Activated T-helper 17 cell treated with anti-CD3 and anti-CD28 coated beads, Interleukin-2, amount 50 U/mL, for 72 hours (primary cell): ENCODE measurements at regions not wholly inside any gene's neighbourhood (a gene's known extent, or its start where the extent isn't known, plus 50 kb on each side); places are given as distances from the start of the nearest gene placed in this dataset.

Experiments
- ATAC-seq: fragments of 150-1000 bp; cut with Tn5 transposase; replicated peaks from 2 replicates; pipeline ENCODE4 v1.10.0; 2021; ENCODE audit warnings: mild to moderate bottlenecking, moderate library complexity
- H3K27ac Mint-ChIP-seq: one replicate; pipeline ENCODE4 v1.8.0; 2022; ENCODE audit warnings: mixed read lengths
- H3K27me3 Mint-ChIP-seq: one replicate; pipeline ENCODE4 v1.8.0; 2022; ENCODE audit warnings: mixed read lengths
- H3K36me3 Mint-ChIP-seq: one replicate; pipeline ENCODE4 v1.8.0; 2022; ENCODE audit warnings: low read depth, mild to moderate bottlenecking, mixed read lengths
- H3K4me1 Mint-ChIP-seq: one replicate; pipeline ENCODE4 v1.8.0; 2022; ENCODE audit warnings: mixed read lengths
- H3K4me3 Mint-ChIP-seq: one replicate; pipeline ENCODE4 v1.8.0; 2022; ENCODE audit warnings: mild to moderate bottlenecking, mixed read lengths
- H3K9me3 Mint-ChIP-seq: one replicate; pipeline ENCODE4 v1.8.0; 2022; ENCODE audit warnings: mixed read lengths

DNA sequence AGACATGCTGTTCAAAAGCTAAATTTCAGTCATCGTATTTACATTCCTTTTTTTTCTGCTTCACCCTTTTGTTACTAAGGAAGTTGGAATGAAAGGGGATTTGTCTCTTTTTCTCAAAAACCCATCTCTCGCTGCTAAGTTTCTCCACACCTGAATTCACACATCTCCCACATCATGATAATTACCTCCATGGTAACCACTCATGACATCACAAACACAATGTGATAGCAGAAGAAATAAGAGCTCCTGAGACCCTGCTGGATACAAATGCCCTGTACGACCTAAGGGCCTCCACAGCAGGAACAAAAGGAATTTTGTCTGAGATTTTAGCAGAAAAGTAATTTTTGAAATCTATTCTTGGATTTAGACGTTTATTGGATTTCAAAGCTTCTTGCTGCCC lies 82.6 kb upstream of the GNAO1 start:
- H3K4me1 Mint-ChIP-seq, result no peaks in the 10 kb centered on the region
- no peaks in the 10 kb centered on the region for H3K27me3 Mint-ChIP-seq
- H3K4me3 Mint-ChIP-seq, result no peak overlapping the region
- H3K36me3 Mint-ChIP-seq, result no peaks in the 10 kb centered on the region
- no peak overlapping the region for H3K27ac Mint-ChIP-seq
- no peak for ATAC-seq
- no peaks in the 10 kb centered on the region for H3K9me3 Mint-ChIP-seq

- no peaks in the 10 kb centered on the region for H3K4me1 Mint-ChIP-seq
- H3K27me3 Mint-ChIP-seq, result no peaks in the 10 kb centered on the region
- H3K36me3 Mint-ChIP-seq, result no peaks in the 10 kb centered on the region
- H3K27ac Mint-ChIP-seq, result no peak overlapping the region
- ATAC-seq, result no peak
- no peaks in the 10 kb centered on the region for H3K9me3 Mint-ChIP-seq
- H3K4me3 Mint-ChIP-seq, result no peak overlapping the region
These were observed 83.2 kb upstream of the GNAO1 start for GRCh38 chr16:56108056-56108471.

DNA sequence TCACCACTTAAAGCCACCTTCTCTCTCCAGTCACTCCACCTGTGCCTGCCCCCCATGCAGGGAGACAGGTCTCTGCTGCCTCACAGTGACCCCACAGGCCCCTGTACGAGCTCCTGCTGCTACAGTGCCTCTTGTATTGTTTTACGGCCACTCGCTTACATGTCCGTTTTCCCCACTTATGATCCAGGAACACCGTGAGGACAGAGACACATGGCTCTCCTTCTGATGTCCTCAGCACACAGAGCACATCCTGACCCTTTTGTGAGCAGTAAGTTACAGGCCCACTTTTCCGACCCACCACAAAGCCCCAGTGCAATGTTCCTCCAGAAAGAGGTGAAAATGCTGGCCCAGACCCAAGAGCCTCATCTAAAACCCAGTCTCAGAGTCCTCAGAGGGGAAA lies 84.8 kb upstream of the GNAO1 start:
- Mint-ChIP-seq H3K27me3 (no peaks in the 10 kb centered on the region), H3K36me3 (no peaks in the 10 kb centered on the region), H3K27ac (no peak overlapping the region), H3K4me3 (no peak overlapping the region), H3K9me3 (no peaks in the 10 kb centered on the region), H3K4me1 (no peaks in the 10 kb centered on the region)
- ATAC-seq, result no peak

GRCh38 chr16:56102906-56103305 lies 88.4 kb upstream of the GNAO1 start:
- Mint-ChIP-seq H3K9me3 (no peaks in the 10 kb centered on the region), H3K36me3 (no peaks in the 10 kb centered on the region), H3K27me3 (peaks cover 6% of the 10 kb centered on the region), H3K4me1 (no peaks in the 10 kb centered on the region), H3K4me3 (no peak overlapping the region), H3K27ac (no peak overlapping the region)
- ATAC-seq, result no peak

GRCh38 chr16:56102183-56102686 lies 89.1 kb upstream of the GNAO1 start:
- H3K9me3 Mint-ChIP-seq, result no peaks in the 10 kb centered on the region
- peaks cover 6% of the 10 kb centered on the region for H3K27me3 Mint-ChIP-seq
- ATAC-seq, result no peak
- H3K36me3 Mint-ChIP-seq, result no peaks in the 10 kb centered on the region
- no peaks in the 10 kb centered on the region for H3K4me1 Mint-ChIP-seq
- no peak overlapping the region for H3K27ac Mint-ChIP-seq
- no peak overlapping the region for H3K4me3 Mint-ChIP-seq

DNA sequence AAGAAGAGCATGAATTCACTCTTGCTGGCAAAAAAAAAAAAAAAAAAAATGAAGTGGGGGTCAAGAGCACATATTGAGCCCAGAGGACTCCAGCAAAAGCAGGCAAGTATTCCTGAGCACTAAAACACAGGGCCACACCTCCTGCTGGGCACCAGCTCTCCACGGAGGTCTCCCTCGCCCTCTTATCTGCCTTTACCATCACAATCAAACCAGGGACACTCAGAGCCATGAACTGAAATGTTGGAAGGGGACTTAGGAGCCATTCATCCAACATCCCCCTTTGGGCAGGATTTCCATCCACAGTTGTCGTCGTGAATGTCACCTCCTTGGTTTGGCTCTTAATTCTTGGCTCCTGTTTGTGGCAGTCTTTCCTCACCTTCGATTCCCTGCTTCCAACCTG lies 89.8 kb upstream of the GNAO1 start:
- H3K36me3 Mint-ChIP-seq, result no peaks in the 10 kb centered on the region
- peaks cover 6% of the 10 kb centered on the region for H3K27me3 Mint-ChIP-seq
- ATAC-seq, result no peak
- no peak overlapping the region for H3K27ac Mint-ChIP-seq
- H3K4me3 Mint-ChIP-seq, result no peak overlapping the region
- no peaks in the 10 kb centered on the region for H3K4me1 Mint-ChIP-seq
- no peaks in the 10 kb centered on the region for H3K9me3 Mint-ChIP-seq

DNA sequence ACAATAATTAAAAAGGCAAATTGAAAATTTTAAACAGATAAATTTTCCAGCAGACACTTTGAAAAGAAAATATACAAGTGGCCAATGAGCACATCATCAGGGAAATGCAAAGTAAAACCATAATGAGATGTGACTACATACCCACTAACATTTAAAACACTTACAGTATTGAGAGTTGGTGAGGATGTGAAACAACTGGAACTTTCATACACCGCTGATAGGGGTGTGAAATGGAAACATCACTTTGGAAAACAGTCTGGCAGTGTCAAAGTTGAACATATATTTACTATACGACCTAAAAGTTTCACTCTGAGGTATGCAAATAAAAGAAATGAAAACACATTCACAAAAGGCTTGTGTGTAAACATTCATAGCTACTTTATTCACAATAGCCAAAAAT lies 94.0 kb upstream of the GNAO1 start:
- Mint-ChIP-seq H3K4me3 (no peak overlapping the region), H3K36me3 (no peaks in the 10 kb centered on the region), H3K4me1 (no peaks in the 10 kb centered on the region), H3K27ac (no peak overlapping the region), H3K9me3 (no peaks in the 10 kb centered on the region), H3K27me3 (peaks cover 6% of the 10 kb centered on the region)
- ATAC-seq, result no peak

- no peaks in the 10 kb centered on the region for H3K36me3 Mint-ChIP-seq
- no peak overlapping the region for H3K4me3 Mint-ChIP-seq
- H3K9me3 Mint-ChIP-seq, result no peaks in the 10 kb centered on the region
- no peak overlapping the region for H3K27ac Mint-ChIP-seq
- no peaks in the 10 kb centered on the region for H3K4me1 Mint-ChIP-seq
- ATAC-seq, result no peak
- H3K27me3 Mint-ChIP-seq, result peaks cover 6% of the 10 kb centered on the region
These were observed 97.1 kb upstream of the GNAO1 start for GRCh38 chr16:56094231-56094630.

- no peaks in the 10 kb centered on the region for H3K4me1 Mint-ChIP-seq
- H3K9me3 Mint-ChIP-seq, result no peaks in the 10 kb centered on the region
- H3K4me3 Mint-ChIP-seq, result no peak overlapping the region
- no peaks in the 10 kb centered on the region for H3K36me3 Mint-ChIP-seq
- H3K27ac Mint-ChIP-seq, result no peak overlapping the region
- ATAC-seq, result peak; percentile 65
- peaks cover 4% of the 10 kb centered on the region for H3K27me3 Mint-ChIP-seq
These were observed 98.2 kb upstream of the GNAO1 start for GRCh38 chr16:56093055-56093454.

GRCh38 chr16:56090076-56090475 lies 101.2 kb upstream of the GNAO1 start:
- H3K4me1 Mint-ChIP-seq, result no peaks in the 10 kb centered on the region
- H3K27me3 Mint-ChIP-seq, result peaks cover 8% of the 10 kb centered on the region
- no peaks in the 10 kb centered on the region for H3K9me3 Mint-ChIP-seq
- no peak overlapping the region for H3K4me3 Mint-ChIP-seq
- no peaks in the 10 kb centered on the region for H3K36me3 Mint-ChIP-seq
- no peak overlapping the region for H3K27ac Mint-ChIP-seq
- ATAC-seq, result no peak

DNA sequence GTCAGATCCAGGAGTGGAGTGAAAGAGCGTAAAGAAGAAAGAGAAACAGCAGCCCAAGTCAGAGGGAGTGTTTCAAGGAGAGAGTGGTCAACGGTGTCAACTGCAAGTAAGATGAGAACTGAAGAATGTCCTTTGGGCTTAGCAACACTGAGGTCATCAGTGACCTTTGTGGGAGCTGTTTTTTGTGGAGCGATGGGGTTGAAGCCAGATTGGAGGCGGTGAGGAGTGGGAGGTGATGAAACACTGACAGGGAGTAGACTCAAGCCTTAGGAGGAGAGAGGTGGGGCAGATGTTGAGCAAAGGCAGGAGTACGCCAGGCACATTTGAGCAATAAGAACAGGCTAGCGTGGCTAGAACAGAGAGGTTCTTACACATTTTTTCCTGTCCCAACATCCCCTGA lies 103.7 kb upstream of the GNAO1 start:
- Mint-ChIP-seq H3K4me1 (no peaks in the 10 kb centered on the region), H3K27ac (no peak overlapping the region), H3K4me3 (no peak overlapping the region), H3K36me3 (no peaks in the 10 kb centered on the region), H3K27me3 (peaks cover 8% of the 10 kb centered on the region), H3K9me3 (no peaks in the 10 kb centered on the region)
- no peak for ATAC-seq

DNA sequence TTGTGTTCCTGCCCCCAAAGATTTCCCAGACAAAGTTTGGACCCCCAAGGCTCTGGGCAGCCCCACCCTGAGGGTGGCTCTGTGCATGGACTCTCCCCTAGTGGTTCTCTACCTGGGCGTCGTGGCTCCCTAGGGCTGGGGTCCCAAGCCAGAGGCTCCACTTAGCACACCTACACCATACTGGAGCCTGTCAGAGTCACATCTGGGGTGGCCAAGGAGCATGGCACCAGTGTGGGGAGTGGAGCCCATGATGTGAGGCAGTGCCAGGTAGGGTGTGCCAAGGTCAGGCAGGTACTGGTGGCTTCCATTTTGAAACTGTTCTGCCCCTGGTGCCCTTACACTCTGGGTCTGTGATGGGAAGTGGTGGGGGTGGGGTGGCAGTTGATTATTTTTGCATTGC lies 109.9 kb upstream of the GNAO1 start:
- no peak overlapping the region for H3K4me3 Mint-ChIP-seq
- no peaks in the 10 kb centered on the region for H3K36me3 Mint-ChIP-seq
- H3K9me3 Mint-ChIP-seq, result no peaks in the 10 kb centered on the region
- no peak for ATAC-seq
- no peak overlapping the region for H3K27ac Mint-ChIP-seq
- no peaks in the 10 kb centered on the region for H3K4me1 Mint-ChIP-seq
- H3K27me3 Mint-ChIP-seq, result peaks cover 4% of the 10 kb centered on the region

GRCh38 chr16:56075732-56076388 lies 115.4 kb upstream of the GNAO1 start:
- no peak overlapping the region for H3K4me3 Mint-ChIP-seq
- no peaks in the 10 kb centered on the region for H3K9me3 Mint-ChIP-seq
- no peak for ATAC-seq
- no peaks in the 10 kb centered on the region for H3K4me1 Mint-ChIP-seq
- H3K36me3 Mint-ChIP-seq, result no peaks in the 10 kb centered on the region
- H3K27me3 Mint-ChIP-seq, result peaks cover 6% of the 10 kb centered on the region
- H3K27ac Mint-ChIP-seq, result no peak overlapping the region

DNA sequence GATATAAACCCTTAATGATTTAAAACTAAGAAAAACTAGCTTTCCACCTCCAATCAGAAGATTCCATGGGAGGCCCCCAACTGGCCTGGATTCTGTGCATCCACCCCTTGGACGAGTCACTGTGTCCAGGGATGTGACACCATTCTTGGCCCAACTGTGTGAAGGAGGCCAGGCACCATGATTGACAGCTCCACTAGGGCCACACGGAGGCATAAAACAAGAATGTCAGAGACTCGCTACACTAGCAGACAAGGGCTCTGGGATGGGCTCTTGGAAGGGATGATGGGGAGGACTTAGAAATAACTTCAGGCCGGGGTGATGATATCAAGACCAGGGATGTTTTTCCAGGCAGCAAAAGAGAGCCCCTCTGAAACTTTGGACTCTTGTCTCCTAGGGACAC lies 117.8 kb upstream of the GNAO1 start:
- Mint-ChIP-seq H3K36me3 (no peaks in the 10 kb centered on the region), H3K9me3 (no peaks in the 10 kb centered on the region), H3K4me1 (no peaks in the 10 kb centered on the region), H3K27ac (no peak overlapping the region), H3K4me3 (no peak overlapping the region), H3K27me3 (peaks cover 6% of the 10 kb centered on the region)
- ATAC-seq, result no peak

DNA sequence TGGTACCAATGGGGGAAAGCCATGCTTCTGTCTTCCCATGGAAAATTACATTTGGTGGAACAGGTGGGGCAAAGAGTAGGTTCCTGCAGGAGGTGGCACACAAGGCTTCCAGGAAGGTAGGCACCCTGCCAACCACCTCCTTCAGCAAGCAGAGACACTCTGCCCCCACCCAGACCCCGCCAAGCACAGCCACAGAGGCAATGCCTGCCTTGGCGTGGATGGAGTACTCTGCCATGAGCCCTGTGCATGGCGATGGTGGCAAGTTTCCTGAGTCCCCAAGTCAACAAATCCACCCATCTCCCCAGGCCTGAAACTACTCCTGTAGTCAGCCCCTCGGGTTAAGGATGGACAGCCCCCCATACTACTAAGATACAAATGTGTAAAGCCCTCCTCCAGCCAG lies 119.2 kb upstream of the GNAO1 start:
- no peak for ATAC-seq
- H3K9me3 Mint-ChIP-seq, result no peaks in the 10 kb centered on the region
- H3K36me3 Mint-ChIP-seq, result no peaks in the 10 kb centered on the region
- H3K27me3 Mint-ChIP-seq, result peaks cover 6% of the 10 kb centered on the region
- H3K27ac Mint-ChIP-seq, result no peak overlapping the region
- no peaks in the 10 kb centered on the region for H3K4me1 Mint-ChIP-seq
- H3K4me3 Mint-ChIP-seq, result no peak overlapping the region

DNA sequence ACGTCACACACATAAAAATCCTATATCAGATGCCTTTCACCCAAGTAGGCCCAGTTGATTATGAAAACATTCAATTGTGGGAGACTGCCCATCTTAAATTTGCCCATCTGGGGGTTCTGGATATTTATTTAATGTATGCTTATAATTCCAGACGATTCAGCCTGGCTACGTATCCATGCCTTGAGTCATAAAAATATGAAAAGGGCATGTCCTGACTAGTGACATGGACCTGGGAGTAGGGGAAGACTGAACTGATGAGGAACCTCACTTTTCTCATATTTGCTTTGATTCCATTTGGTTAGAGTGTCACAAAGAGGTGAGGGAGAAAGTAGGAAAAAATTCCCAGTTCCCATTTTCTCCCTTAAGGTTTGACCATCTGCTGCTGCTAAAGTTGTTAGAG lies 122.5 kb upstream of the GNAO1 start:
- Mint-ChIP-seq H3K9me3 (no peaks in the 10 kb centered on the region), H3K4me1 (no peaks in the 10 kb centered on the region), H3K27me3 (peaks cover 6% of the 10 kb centered on the region), H3K36me3 (no peaks in the 10 kb centered on the region), H3K4me3 (no peak overlapping the region), H3K27ac (no peak overlapping the region)
- ATAC-seq, result no peak
